ENCODE measurements at regions not wholly inside any gene's neighbourhood (a gene's known extent, or its start where the extent isn't known, plus 50 kb on each side); places are given as distances from the start of the nearest gene placed in this dataset.

- H3K4me3 Mint-ChIP-seq, result no peak overlapping the region
- ATAC-seq (replicated peaks in 1 of 4) (no peak), DNase-seq (no peak)
- WGBS (ENCODE audit: insufficient coverage), result no CpG with 5 or more reads among the region's 1 CpG
- ChIA-PET POLR2A (interaction anchor here in 1 of 2 donors (0.6 kb wide), 2 partner anchors 635 to 1444 kb away, joined by 4 read pairs; no protein-coding TSS in a partner anchor), CTCF (interaction anchor here in 1 of 2 donors (0.6 kb wide), 1 partner anchor 1526 kb away, joined by 3 read pairs; no protein-coding TSS in a partner anchor)
- no peaks in the 10 kb centered on the region for H3K4me1 Mint-ChIP-seq
- no peaks in the 10 kb centered on the region for H3K27me3 Mint-ChIP-seq
- no peaks in the 10 kb centered on the region for H3K4me1 ChIP-seq (ENCODE audit: control insufficient read depth in 1 of 2, extremely low read depth in 1 of 2, insufficient read depth in 2 of 2, low read length in 2 of 2)
- no peak overlapping the region for H3K27ac ChIP-seq (ENCODE audit: low read length)
- peaks cover 8 to 20% (median 18%) of the 10 kb centered on the region in 3 donors for H3K9me3 Mint-ChIP-seq
- H3K4me3 ChIP-seq (ENCODE audit: control insufficient read depth in 1 of 2, extremely low read depth in 1 of 2, low read length in 1 of 2), result no peak overlapping the region
- H3K27ac Mint-ChIP-seq, result no peak overlapping the region
- H3K27me3 ChIP-seq (replicated peaks in 1 of 2; ENCODE audit: control insufficient read depth in 2 of 2, extremely low read depth in 1 of 2, insufficient read depth in 2 of 2, low read length in 1 of 2), result peaks cover 0 to 11% of the 10 kb centered on the region in 2 experiments
- H3K9me3 ChIP-seq, result no peaks in the 10 kb centered on the region
- no peaks in the 10 kb centered on the region for H3K36me3 ChIP-seq (ENCODE audit: control insufficient read depth in 2 of 2, extremely low read depth in 1 of 2, insufficient read depth in 1 of 2, low read length in 1 of 2)
- H3K36me3 Mint-ChIP-seq, result no peaks in the 10 kb centered on the region
Observed at GRCh38 chr14:104329793-104330192, 191.4 kb downstream of the KIF26A start.

GRCh38 chr14:104331871-104332605 is 193.7 kb downstream of the KIF26A start:
- no peaks in the 10 kb centered on the region for H3K27me3 Mint-ChIP-seq
- 91% methylated on average over 18 of the region's 20 CpGs for WGBS (ENCODE audit: insufficient coverage)
- peaks cover 8 to 20% (median 18%) of the 10 kb centered on the region in 3 donors for H3K9me3 Mint-ChIP-seq
- no peak overlapping the region for H3K27ac Mint-ChIP-seq
- H3K4me3 Mint-ChIP-seq, result no peak overlapping the region
- H3K36me3 ChIP-seq (ENCODE audit: control insufficient read depth in 2 of 2, extremely low read depth in 1 of 2, insufficient read depth in 1 of 2, low read length in 1 of 2), result no peaks in the 10 kb centered on the region
- DNase-seq (peak in 1 of 35 experiments; percentile 9), ATAC-seq (replicated peaks in 1 of 4) (no peak)
- POLR2A ChIA-PET, result no interaction called here
- H3K27me3 ChIP-seq (replicated peaks in 1 of 2; ENCODE audit: control insufficient read depth in 2 of 2, extremely low read depth in 1 of 2, insufficient read depth in 2 of 2, low read length in 1 of 2), result peaks cover 0 to 12% of the 10 kb centered on the region in 2 experiments
- no peak overlapping the region for H3K27ac ChIP-seq (ENCODE audit: low read length)
- no peak overlapping the region for H3K4me3 ChIP-seq (ENCODE audit: control insufficient read depth in 1 of 2, extremely low read depth in 1 of 2, low read length in 1 of 2)
- H3K4me1 Mint-ChIP-seq, result no peaks in the 10 kb centered on the region
- H3K4me1 ChIP-seq (ENCODE audit: control insufficient read depth in 1 of 2, extremely low read depth in 1 of 2, insufficient read depth in 2 of 2, low read length in 2 of 2), result no peaks in the 10 kb centered on the region
- CTCF ChIA-PET, result no interaction called here
- H3K9me3 ChIP-seq, result no peaks in the 10 kb centered on the region
- H3K36me3 Mint-ChIP-seq, result no peaks in the 10 kb centered on the region

GRCh38 chr14:104332634-104333270 is 194.4 kb downstream of the KIF26A start:
- Mint-ChIP-seq H3K9me3 (peaks cover 8 to 21% (median 18%) of the 10 kb centered on the region in 3 donors), H3K27ac (no peak overlapping the region), H3K4me3 (no peak overlapping the region), H3K36me3 (no peaks in the 10 kb centered on the region), H3K27me3 (no peaks in the 10 kb centered on the region), H3K4me1 (no peaks in the 10 kb centered on the region)
- Histone ChIP-seq H3K4me3 (ENCODE audit: control insufficient read depth in 1 of 2, extremely low read depth in 1 of 2, low read length in 1 of 2) (no peak overlapping the region), H3K9me3 (no peaks in the 10 kb centered on the region), H3K36me3 (ENCODE audit: control insufficient read depth in 2 of 2, extremely low read depth in 1 of 2, insufficient read depth in 1 of 2, low read length in 1 of 2) (no peaks in the 10 kb centered on the region), H3K27me3 (replicated peaks in 1 of 2; ENCODE audit: control insufficient read depth in 2 of 2, extremely low read depth in 1 of 2, insufficient read depth in 2 of 2, low read length in 1 of 2) (peaks cover 0 to 12% of the 10 kb centered on the region in 2 experiments), H3K4me1 (ENCODE audit: control insufficient read depth in 1 of 2, extremely low read depth in 1 of 2, insufficient read depth in 2 of 2, low read length in 2 of 2) (no peaks in the 10 kb centered on the region), H3K27ac (ENCODE audit: low read length) (no peak overlapping the region)
- no peak for ATAC-seq (replicated peaks in 1 of 4)
- ChIA-PET CTCF (no interaction called here), POLR2A (no interaction called here)
- WGBS (ENCODE audit: insufficient coverage), result 58% methylated on average over 12 of the region's 15 CpGs
- peak in 1 of 35 experiments; percentile 12 for DNase-seq

GRCh38 chr14:104333646-104334423 is 195.4 kb downstream of the KIF26A start:
- Histone ChIP-seq H3K27me3 (replicated peaks in 1 of 2; ENCODE audit: control insufficient read depth in 2 of 2, extremely low read depth in 1 of 2, insufficient read depth in 2 of 2, low read length in 1 of 2) (peaks cover 0 to 12% of the 10 kb centered on the region in 2 experiments), H3K4me1 (ENCODE audit: control insufficient read depth in 1 of 2, extremely low read depth in 1 of 2, insufficient read depth in 2 of 2, low read length in 2 of 2) (no peaks in the 10 kb centered on the region), H3K4me3 (ENCODE audit: control insufficient read depth in 1 of 2, extremely low read depth in 1 of 2, low read length in 1 of 2) (no peak overlapping the region), H3K9me3 (no peaks in the 10 kb centered on the region), H3K27ac (ENCODE audit: low read length) (no peak overlapping the region), H3K36me3 (ENCODE audit: control insufficient read depth in 2 of 2, extremely low read depth in 1 of 2, insufficient read depth in 1 of 2, low read length in 1 of 2) (no peaks in the 10 kb centered on the region)
- ChIA-PET CTCF (no interaction called here), POLR2A (no interaction called here)
- Mint-ChIP-seq H3K4me1 (no peaks in the 10 kb centered on the region), H3K9me3 (peaks cover 14 to 32% (median 26%) of the 10 kb centered on the region in 3 donors), H3K27me3 (peaks cover 3 to 4% of the 10 kb centered on the region in 2 donors), H3K27ac (no peak overlapping the region), H3K36me3 (peaks cover 7% of the 10 kb centered on the region), H3K4me3 (no peak overlapping the region)
- peak in 1 of 35 experiments; percentile 9 for DNase-seq
- ATAC-seq (replicated peaks in 1 of 4), result no peak
- WGBS (ENCODE audit: insufficient coverage), result 92% methylated on average over 38 of the region's 39 CpGs

DNA sequence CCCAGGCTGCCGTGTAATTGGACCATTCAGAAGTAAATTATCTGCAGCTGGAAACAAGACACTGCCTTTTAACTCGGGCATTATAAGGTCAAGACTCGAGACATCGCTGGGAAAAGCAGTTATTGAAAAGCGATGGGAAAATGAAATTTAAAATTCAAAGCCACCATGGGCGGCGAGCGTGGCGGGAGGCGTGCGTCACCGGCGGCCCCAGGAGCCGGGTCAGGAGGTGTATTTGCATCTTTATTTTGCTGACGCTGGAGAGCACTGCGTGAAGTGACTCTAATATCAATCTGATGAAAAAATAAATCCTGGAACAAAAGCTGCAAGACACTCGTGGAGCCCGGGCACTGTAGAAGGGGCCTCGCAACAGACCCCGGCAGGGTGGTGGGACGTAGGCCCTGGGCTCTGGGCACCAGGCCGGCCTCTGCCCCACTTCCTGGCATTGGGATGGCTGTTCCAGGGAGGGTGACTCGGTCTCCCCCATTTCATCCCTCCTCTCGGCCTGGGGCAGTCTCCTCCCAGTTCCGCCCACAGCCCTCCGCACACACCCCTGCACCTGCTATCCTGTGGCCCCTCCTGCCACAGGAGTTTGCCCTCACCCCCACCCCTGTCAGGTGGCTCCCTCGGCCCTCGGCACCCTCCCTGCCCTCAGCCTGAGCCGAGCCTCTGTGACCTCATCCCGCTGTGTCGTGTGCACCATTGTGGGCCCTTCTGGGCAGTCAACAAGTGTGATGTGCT is 196.2 kb downstream of the KIF26A start:
- Histone ChIP-seq H3K4me1 (ENCODE audit: control insufficient read depth in 1 of 2, extremely low read depth in 1 of 2, insufficient read depth in 2 of 2, low read length in 2 of 2) (no peaks in the 10 kb centered on the region), H3K9me3 (no peaks in the 10 kb centered on the region), H3K27ac (ENCODE audit: low read length) (no peak overlapping the region), H3K27me3 (replicated peaks in 1 of 2; ENCODE audit: control insufficient read depth in 2 of 2, extremely low read depth in 1 of 2, insufficient read depth in 2 of 2, low read length in 1 of 2) (peaks cover 0 to 12% of the 10 kb centered on the region in 2 experiments), H3K36me3 (ENCODE audit: control insufficient read depth in 2 of 2, extremely low read depth in 1 of 2, insufficient read depth in 1 of 2, low read length in 1 of 2) (no peaks in the 10 kb centered on the region), H3K4me3 (ENCODE audit: control insufficient read depth in 1 of 2, extremely low read depth in 1 of 2, low read length in 1 of 2) (no peak overlapping the region)
- peaks cover 3 to 4% of the 10 kb centered on the region in 2 donors for H3K27me3 Mint-ChIP-seq
- no peak overlapping the region for H3K4me3 Mint-ChIP-seq
- no peak for ATAC-seq (replicated peaks in 1 of 4)
- DNase-seq, result peak in 1 of 35 experiments; percentile 1
- H3K36me3 Mint-ChIP-seq, result peaks cover 7% of the 10 kb centered on the region
- WGBS (ENCODE audit: insufficient coverage), result 94% methylated on average over 23 of the region's 31 CpGs
- ChIA-PET POLR2A (no interaction called here), CTCF (no interaction called here)
- peaks cover 14 to 34% (median 23%) of the 10 kb centered on the region in 3 donors for H3K9me3 Mint-ChIP-seq
- H3K27ac Mint-ChIP-seq, result no peak overlapping the region
- no peaks in the 10 kb centered on the region for H3K4me1 Mint-ChIP-seq

DNA sequence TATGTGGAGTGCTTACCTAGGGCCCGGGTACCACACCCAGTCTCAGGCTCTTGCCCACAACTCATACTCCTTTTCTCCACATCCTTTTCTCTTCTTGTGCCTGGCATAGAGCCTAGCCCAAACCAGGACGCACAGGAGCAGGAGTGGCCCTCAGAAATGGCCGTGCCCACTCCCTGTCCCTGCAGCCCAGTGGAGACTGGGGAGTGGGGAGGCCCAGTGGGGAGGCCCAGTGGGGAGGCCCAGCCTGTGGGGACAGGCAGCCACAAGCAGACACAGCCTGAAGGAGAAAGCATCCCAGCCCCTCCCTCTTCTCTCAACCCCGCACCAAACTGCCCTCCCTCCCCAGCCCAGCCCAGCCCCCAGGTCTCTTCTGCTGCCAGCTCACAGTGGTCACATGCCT is 196.8 kb downstream of the KIF26A start:
- peaks cover 14 to 31% (median 18%) of the 10 kb centered on the region in 3 donors for H3K9me3 Mint-ChIP-seq
- ChIA-PET POLR2A (no interaction called here), CTCF (interaction anchor here (0.5 to 0.9 kb wide), 2 partner anchors 22 to 132 kb away, joined by 3 read pairs; no protein-coding TSS in a partner anchor)
- peaks cover 7% of the 10 kb centered on the region for H3K36me3 Mint-ChIP-seq
- no peak overlapping the region for H3K27ac Mint-ChIP-seq
- ATAC-seq (replicated peaks in 1 of 4), result no peak
- H3K4me1 Mint-ChIP-seq, result no peaks in the 10 kb centered on the region
- no peak overlapping the region for H3K27ac ChIP-seq (ENCODE audit: low read length)
- peaks cover 0 to 16% of the 10 kb centered on the region in 2 experiments for H3K27me3 ChIP-seq (replicated peaks in 1 of 2; ENCODE audit: control insufficient read depth in 2 of 2, extremely low read depth in 1 of 2, insufficient read depth in 2 of 2, low read length in 1 of 2)
- no peak overlapping the region for H3K4me3 ChIP-seq (ENCODE audit: control insufficient read depth in 1 of 2, extremely low read depth in 1 of 2, low read length in 1 of 2)
- no peaks in the 10 kb centered on the region for H3K9me3 ChIP-seq
- peak in 1 of 35 experiments; percentile 2 for DNase-seq
- no peak overlapping the region for H3K4me3 Mint-ChIP-seq
- H3K36me3 ChIP-seq (ENCODE audit: control insufficient read depth in 2 of 2, extremely low read depth in 1 of 2, insufficient read depth in 1 of 2, low read length in 1 of 2), result no peaks in the 10 kb centered on the region
- WGBS (ENCODE audit: insufficient coverage), result no CpG with 5 or more reads among the region's 4 CpGs
- no peaks in the 10 kb centered on the region for H3K4me1 ChIP-seq (ENCODE audit: control insufficient read depth in 1 of 2, extremely low read depth in 1 of 2, insufficient read depth in 2 of 2, low read length in 2 of 2)
- H3K27me3 Mint-ChIP-seq, result peaks cover 3 to 6% of the 10 kb centered on the region in 2 donors
